Upper lobe of right lung (tissue), 1 donor: ENCODE measurements at regions not wholly inside any gene's neighbourhood (a gene's known extent, or its start where the extent isn't known, plus 50 kb on each side); places are given as distances from the start of the nearest gene placed in this dataset.
A peak's percentile ranks its signal among the peaks of the same experiment; 100 is the strongest.
"Not testable (repeated sequence)": the region's sequence is repeated elsewhere in the genome, so short reads cannot be mapped to it uniquely, and the experiment has no call there.

Experiments used
- ATAC-seq: fragments of 200-7000 bp; cut with Tn5 transposase; one replicate; pipeline ENCODE4 v1.9.1; 2020; ENCODE audit warnings: mild to moderate bottlenecking, moderate library complexity
- DNase-seq: peaks from one replicate; pipeline ENCODE4 v3.0.0-alpha.2; 2020
- H3K27ac ChIP-seq: fragments of 200-600 bp; one replicate; pipeline ENCODE4 v1.8.0; 2022
- H3K27me3 ChIP-seq: fragments of 200-600 bp; one replicate; pipeline ENCODE4 v1.8.0; 2022; ENCODE audit warnings: mild to moderate bottlenecking
- H3K36me3 ChIP-seq: fragments of 200-600 bp; one replicate; pipeline ENCODE4 v1.8.0; 2022
- H3K4me1 ChIP-seq: fragments of 200-600 bp; one replicate; pipeline ENCODE4 v1.8.0; 2022
- H3K4me3 ChIP-seq: fragments of 200-600 bp; one replicate; pipeline ENCODE4 v1.8.0; 2022; ENCODE audit warnings: mild to moderate bottlenecking
- H3K9me3 ChIP-seq: fragments of 200-600 bp; one replicate; pipeline ENCODE4 v1.8.0; 2022
- CTCF ChIP-seq: fragments of 200-600 bp; IDR thresholded peaks from one replicate; pipeline ENCODE4 v1.8.0; 2022; ENCODE audit warnings: antibody characterized with exemption
- intact Hi-C: fragments of 100-400 bp; cut with DNase I; formaldehyde crosslinking; loops from one replicate; pipeline ENCODE4 v1.11.0; 2022
- donor health status: DM: no; HTN: yes; CAD: no; lungs with severe emphysema.

- DNase-seq = peak; percentile 44
- H3K27ac ChIP-seq, H3K9me3 ChIP-seq, H3K27me3 ChIP-seq, intact Hi-C loops, H3K4me1 ChIP-seq, H3K36me3 ChIP-seq, H3K4me3 ChIP-seq, ATAC-seq: not testable (repeated sequence)
Observed at GRCh38 chr22:16389256-16389655, 203.4 kb downstream of the CCT8L2 start.

GRCh38 chr22:16388616-16389015, 204.0 kb downstream of the CCT8L2 start:
- H3K27me3 ChIP-seq, H3K9me3 ChIP-seq, H3K4me3 ChIP-seq, H3K4me1 ChIP-seq, H3K27ac ChIP-seq, H3K36me3 ChIP-seq, ATAC-seq, intact Hi-C loops: not testable (repeated sequence)
- peak; percentile 38 for DNase-seq

GRCh38 chr22:16388127-16388526, 204.5 kb downstream of the CCT8L2 start:
- H3K27me3 ChIP-seq, H3K4me3 ChIP-seq, intact Hi-C loops, ATAC-seq, H3K27ac ChIP-seq, H3K4me1 ChIP-seq, H3K36me3 ChIP-seq, H3K9me3 ChIP-seq: not testable (repeated sequence)
- peak; percentile 8 for DNase-seq

GRCh38 chr22:16387543-16387942, 205.1 kb downstream of the CCT8L2 start:
- ATAC-seq, intact Hi-C loops, H3K9me3 ChIP-seq, H3K4me3 ChIP-seq, H3K27ac ChIP-seq, H3K27me3 ChIP-seq, H3K36me3 ChIP-seq, H3K4me1 ChIP-seq: not testable (repeated sequence)
- DNase-seq = peak; percentile 53

GRCh38 chr22:16387088-16387487, 205.5 kb downstream of the CCT8L2 start:
- Histone ChIP-seq H3K36me3 (no peaks in the 10 kb centered on the region), H3K27me3 (peaks cover 7% of the 10 kb centered on the region), H3K4me3 (no peak overlapping the region), H3K4me1 (no peaks in the 10 kb centered on the region), H3K9me3 (no peaks in the 10 kb centered on the region), H3K27ac (no peak overlapping the region)
- intact Hi-C loops = no loop called here
- DNase-seq = peak; percentile 8
- no peak for TF ChIP-seq CTCF
- ATAC-seq = no peak

- intact Hi-C loops, DNase-seq, ATAC-seq, H3K4me1 ChIP-seq, H3K36me3 ChIP-seq, H3K27me3 ChIP-seq, H3K27ac ChIP-seq, H3K4me3 ChIP-seq, H3K9me3 ChIP-seq: not testable (repeated sequence)
Observed at GRCh38 chr22:16361328-16361727, 231.3 kb downstream of the CCT8L2 start.

- DNase-seq, H3K36me3 ChIP-seq, H3K27me3 ChIP-seq, H3K4me3 ChIP-seq, intact Hi-C loops, H3K9me3 ChIP-seq, H3K4me1 ChIP-seq, H3K27ac ChIP-seq: not testable (repeated sequence)
- ATAC-seq = peak; percentile 79
Observed at GRCh38 chr22:16352637-16353036, 240.0 kb downstream of the CCT8L2 start.

- H3K27me3 ChIP-seq, H3K27ac ChIP-seq, H3K9me3 ChIP-seq, intact Hi-C loops, H3K36me3 ChIP-seq, H3K4me3 ChIP-seq, DNase-seq, H3K4me1 ChIP-seq: not testable (repeated sequence)
- ATAC-seq = peak; percentile 36
Observed at GRCh38 chr22:16347083-16347482, 245.5 kb downstream of the CCT8L2 start.

GRCh38 chr22:16315565-16315964, 277.0 kb downstream of the CCT8L2 start:
- H3K27me3 ChIP-seq, intact Hi-C loops, H3K4me3 ChIP-seq, H3K27ac ChIP-seq, ATAC-seq, H3K36me3 ChIP-seq, H3K4me1 ChIP-seq, DNase-seq, H3K9me3 ChIP-seq: not testable (repeated sequence)
